PC-9 (cell line): ENCODE measurements at regions not wholly inside any gene's neighbourhood (a gene's known extent, or its start where the extent isn't known, plus 50 kb on each side); places are given as distances from the start of the nearest gene placed in this dataset.

Source experiments
- EZH2 ChIP-seq: fragments of 200-600 bp; sonication (generic); IDR thresholded peaks from 2 replicates; pipeline ENCODE4 v1.8.0; 2017; ENCODE audit warnings: antibody characterized with exemption, low read depth
- TF ChIP-seq, protein P1 (sequence below): fragments of 200-600 bp; sonication (generic); conservative IDR thresholded peaks from 2 replicates; pipeline ENCODE4 v1.6.1; 2017; ENCODE audit warnings: mixed run types, antibody characterized with exemption, mild to moderate bottlenecking, moderate library complexity

- TF ChIP-seq, protein P1, sequence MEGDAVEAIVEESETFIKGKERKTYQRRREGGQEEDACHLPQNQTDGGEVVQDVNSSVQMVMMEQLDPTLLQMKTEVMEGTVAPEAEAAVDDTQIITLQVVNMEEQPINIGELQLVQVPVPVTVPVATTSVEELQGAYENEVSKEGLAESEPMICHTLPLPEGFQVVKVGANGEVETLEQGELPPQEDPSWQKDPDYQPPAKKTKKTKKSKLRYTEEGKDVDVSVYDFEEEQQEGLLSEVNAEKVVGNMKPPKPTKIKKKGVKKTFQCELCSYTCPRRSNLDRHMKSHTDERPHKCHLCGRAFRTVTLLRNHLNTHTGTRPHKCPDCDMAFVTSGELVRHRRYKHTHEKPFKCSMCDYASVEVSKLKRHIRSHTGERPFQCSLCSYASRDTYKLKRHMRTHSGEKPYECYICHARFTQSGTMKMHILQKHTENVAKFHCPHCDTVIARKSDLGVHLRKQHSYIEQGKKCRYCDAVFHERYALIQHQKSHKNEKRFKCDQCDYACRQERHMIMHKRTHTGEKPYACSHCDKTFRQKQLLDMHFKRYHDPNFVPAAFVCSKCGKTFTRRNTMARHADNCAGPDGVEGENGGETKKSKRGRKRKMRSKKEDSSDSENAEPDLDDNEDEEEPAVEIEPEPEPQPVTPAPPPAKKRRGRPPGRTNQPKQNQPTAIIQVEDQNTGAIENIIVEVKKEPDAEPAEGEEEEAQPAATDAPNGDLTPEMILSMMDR, result no peak
- TF ChIP-seq EZH2, result no peak
Observed at GRCh38 chr5:89728750-89729149, 680.8 kb downstream of the CETN3 start.
